T-helper 9 cell (primary cell): ENCODE measurements at regions not wholly inside any gene's neighbourhood (a gene's known extent, or its start where the extent isn't known, plus 50 kb on each side); places are given as distances from the start of the nearest gene placed in this dataset.
"Not testable (repeated sequence)": the region's sequence is repeated elsewhere in the genome, so short reads cannot be mapped to it uniquely, and the experiment has no call there.

ENCODE experiments used
- DNase-seq: peaks from one replicate; pipeline ENCODE4 v3.0.0-alpha.2; 2020

DNA sequence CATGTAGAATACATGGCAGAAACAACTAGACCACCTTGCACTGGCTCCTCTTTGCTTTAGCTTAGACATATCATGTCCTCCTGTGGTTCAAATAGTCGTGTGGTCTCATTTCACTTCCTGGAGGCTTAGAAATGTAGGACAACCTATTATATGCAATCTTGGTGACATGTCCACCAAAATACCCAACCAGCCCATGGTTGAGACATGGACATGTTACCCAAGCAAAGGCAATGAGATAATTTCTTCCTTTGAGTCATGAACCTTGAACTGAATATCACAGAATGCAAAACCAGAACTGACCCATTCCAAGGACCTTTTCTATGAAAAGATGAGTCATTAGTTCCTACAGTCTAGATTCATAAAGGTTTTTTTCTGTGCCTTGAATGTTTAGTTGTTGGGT lies 309.0 kb upstream of the MDFIC2 start:
- no peak for DNase-seq

DNA sequence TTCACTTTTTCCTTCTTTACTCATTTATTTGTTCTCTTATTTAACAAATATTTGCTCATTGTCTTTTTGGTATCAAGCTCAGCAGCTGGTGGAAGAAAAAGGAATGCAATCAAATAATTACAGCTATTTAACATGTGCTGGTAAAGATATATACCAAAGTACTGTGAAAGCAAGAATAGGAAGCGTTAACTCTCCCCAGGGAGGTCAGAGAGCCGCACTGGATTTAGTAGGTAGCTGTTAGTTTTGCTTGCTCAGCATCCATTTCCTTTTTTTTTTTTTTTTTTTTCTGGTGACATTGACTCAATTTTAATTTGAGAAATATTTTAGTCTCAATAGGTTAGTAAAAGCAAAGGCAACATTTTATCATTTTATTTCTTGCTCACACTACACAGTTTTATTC lies 308.5 kb upstream of the MDFIC2 start:
- no peak for DNase-seq

DNA sequence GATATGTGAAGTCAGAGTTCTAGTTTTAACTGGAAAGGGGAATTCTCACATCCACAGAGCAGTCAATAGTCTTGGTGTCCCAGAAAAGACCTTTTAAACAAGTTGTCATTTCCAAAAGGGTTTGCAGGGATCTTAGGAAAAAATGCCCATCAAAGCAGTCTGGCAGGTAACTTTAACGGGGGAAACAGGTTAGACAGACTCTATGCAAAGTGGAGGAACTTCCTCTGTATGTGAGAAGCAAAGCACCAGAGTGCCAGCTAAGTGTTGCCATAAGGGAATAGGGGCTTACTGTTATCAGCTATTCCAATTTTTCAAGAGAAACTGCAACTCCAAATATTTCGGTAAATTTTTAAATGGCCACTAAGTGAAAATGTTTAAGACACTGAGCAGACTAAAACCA lies 307.9 kb upstream of the MDFIC2 start:
- no peak for DNase-seq

DNA sequence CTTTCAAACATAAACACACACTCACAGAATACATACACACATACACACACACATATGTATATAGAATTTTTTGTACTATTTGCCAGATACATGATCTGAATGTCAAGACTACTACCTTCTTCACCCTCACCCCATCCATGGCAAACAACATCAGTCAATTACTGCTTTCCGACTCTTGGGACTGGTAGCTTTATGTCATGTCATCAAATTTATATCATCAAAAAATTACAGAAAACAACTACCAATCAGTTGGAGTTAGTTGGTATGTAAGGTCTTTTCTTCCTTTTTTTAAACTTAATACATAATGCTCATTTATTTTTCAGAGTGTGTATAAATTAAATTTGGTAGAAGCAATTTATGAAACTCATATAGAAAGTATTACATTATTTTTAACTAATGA lies 305.7 kb upstream of the MDFIC2 start:
- DNase-seq = no peak

DNA sequence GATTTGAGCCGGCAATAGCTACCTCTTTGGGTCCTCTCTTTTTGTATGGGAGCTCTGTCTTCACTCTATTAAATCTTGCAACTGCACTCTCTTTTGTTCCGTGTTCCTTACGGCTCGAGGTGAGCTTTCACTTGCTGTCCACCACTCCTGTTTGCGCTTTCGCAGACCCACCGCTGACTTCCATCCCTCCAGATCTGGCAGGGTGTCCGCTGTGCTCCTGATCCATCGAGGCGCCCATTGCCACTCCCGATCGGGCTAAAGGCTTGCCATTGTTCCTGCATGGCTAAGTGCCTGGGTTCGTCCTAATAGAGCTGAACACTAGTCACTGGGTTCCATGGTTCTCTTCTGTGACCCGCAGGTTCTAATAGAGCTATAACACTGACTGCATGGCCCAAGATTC lies 304.9 kb upstream of the MDFIC2 start:
- DNase-seq = not testable (repeated sequence)

DNA sequence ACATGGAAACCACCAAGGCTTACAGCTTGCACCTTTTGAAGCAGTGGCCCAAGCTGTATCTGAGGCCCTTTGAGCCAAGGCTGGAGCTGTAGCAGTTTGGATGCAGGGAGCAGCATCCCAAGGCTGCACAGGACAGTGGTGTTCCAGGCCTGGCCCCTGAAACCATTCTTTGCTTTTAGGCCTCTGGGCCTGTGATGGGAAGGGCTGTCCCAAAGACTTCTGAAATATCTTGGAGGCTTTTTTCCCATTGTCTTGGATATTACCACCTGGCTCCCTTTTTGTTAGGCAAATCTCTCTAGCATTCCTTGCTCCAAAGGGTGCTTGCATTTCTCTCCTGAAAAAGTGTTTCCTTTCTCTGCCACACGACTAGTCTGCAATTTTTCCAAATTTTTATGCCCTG lies 302.8 kb upstream of the MDFIC2 start:
- DNase-seq = no peak

DNA sequence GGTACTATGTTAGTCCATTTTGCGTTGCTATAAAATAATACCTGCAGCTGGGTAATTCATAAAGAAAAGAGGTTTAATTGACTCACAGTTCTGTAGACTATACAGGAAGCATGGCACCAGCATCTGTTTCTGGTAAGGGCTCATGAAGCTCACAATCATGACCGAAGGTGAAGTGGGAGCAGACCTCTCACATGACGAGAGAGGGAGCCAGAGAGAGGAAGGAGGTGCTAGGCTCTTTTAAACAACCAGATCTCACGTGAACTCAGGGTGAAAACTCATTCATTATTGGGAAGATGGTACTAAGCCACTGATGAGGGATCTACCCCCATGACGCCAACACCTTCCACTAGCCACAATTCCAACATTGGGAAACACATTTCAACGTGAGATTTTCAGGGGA lies 301.7 kb upstream of the MDFIC2 start:
- DNase-seq = no peak

DNA sequence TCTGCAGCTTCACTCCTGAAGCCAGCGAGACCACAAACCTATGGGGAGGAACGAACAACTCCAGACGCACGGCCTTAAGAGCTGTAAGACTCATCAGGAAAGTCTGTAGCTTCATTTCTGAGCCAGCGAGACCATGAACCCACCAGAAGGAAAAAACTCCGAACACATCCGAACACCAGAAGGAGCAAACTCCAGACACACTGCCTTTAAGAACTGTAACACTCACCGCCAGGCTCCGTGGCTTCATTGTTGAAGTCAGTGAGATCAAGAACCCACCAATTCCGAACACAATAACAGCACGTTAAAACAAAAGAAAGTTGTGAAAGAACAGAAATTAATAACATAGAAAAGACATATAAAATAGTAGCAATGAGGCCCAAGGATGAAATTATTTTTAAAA lies 300.5 kb upstream of the MDFIC2 start:
- no peak for DNase-seq

DNA sequence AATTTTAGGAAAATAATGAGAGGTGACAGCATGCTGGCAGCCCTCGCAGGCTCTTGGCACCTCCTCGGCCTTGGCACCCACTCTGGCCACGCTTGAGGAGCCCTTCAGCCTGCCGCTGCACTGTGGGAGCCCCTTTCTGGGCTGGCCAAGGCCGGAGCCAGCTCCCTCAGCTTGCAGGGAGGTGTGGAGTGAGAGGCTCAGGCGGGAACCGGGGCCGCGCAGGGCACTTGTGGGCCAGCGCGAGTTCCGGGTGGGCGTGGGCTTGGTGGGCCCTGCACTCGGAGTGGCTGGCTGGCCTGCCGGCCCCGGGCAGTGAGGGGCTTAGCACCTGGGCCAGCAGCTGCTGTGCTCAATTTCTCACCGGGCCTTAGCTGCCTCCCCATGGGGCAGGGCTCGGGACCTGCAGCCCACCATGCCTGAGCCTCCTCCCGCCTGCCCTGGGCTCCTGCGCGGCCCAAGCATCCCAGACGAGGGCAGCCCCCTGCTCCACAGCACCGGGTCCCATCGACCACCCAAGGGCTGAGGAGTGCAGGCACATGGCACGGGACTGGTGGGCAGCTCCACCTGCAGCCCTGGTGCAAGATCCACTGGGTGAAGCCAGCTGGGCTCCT lies 299.3 kb upstream of the MDFIC2 start:
- not testable (repeated sequence) for DNase-seq

DNA sequence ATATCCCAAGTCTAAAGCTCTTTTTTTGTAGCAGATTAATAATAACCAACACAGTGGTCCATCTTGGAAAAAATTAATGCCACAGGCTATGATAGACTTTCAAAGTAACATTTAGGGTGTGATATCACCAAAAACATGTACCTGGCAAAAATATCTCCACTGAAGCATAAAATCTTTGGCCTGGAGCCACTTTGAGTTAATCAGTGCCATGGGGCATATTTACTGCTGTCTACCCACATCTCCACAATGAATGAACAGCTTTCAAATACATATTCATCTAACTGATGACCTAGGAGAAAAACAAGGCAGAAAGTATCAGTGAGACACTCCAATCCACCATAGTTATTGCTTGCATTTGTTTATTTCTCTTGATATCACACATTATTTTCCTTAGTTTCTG lies 296.0 kb upstream of the MDFIC2 start:
- no peak for DNase-seq

DNA sequence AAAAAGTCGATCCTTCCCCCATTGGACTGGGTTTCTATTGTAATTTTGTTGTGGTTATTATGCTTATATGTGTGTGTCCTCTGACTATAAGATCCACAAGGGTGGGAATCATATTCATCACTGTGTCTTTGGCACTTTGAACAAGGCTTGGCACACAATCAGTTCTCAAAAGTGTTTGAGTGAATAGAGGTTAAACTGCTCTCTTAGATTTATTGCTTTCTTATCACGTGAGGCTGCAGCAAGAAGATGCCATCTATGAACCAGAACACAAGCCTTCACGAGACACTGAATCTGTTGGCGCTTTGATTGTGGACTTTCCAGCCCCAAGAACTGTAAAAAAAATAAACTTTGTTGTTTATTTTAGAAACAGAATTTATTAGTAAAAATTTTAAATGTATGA lies 295.0 kb upstream of the MDFIC2 start:
- no peak for DNase-seq

DNA sequence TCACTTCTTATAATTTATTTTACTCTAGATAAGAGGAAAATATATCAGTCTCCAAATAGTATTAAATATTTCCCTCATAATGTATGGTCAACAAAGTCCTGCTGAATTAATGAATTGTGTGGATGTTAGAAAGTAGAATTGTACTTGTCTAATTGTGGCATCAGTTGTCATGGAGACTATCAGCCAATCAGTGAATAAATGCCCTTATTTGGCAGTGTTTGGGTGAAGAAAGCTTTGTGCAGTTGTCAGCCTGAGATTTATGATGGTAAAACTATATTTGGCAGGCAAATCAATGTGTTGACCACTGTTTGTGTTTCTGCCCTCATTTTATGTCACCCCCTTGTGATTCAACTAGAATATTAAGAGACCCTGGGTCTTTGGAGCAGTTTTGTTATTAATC lies 293.6 kb upstream of the MDFIC2 start:
- DNase-seq = no peak

DNA sequence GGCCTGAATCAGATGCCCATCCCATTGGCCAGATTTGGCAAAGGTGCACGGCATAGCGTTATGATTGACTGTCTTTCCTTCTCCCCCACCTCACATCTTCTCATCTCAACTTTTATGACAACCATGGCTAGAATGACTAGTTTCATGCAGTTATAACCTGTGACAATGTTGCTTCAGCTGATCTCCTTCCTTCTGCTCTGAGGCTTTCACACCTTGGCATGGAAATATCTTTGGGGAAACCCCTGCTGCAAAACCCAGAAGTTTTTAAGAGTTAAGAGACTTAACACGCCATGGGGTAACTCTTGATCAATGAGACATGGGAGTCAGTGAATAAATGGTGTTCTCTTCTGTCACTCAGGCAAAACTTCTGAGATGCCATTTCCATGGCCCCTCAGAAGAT lies 290.7 kb upstream of the MDFIC2 start:
- no peak for DNase-seq

DNA sequence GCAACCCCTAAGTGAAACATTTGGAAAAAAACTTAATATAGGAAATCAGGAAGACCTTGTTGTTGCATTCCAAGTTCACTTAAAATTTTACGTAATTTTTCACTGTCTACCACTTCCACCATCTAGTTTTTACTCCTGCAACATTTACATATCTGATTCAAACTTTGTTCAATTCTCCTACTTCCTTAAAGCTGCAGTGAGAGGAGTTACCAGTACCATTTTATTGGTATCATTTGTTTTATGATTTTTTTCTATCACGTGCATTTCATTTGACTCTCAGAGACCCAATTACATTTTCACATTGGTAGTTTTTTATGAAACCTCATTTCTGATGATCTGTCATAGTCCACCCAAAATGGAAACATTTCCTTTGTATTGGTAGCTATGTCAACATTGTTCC lies 284.9 kb upstream of the MDFIC2 start:
- no peak for DNase-seq

DNA sequence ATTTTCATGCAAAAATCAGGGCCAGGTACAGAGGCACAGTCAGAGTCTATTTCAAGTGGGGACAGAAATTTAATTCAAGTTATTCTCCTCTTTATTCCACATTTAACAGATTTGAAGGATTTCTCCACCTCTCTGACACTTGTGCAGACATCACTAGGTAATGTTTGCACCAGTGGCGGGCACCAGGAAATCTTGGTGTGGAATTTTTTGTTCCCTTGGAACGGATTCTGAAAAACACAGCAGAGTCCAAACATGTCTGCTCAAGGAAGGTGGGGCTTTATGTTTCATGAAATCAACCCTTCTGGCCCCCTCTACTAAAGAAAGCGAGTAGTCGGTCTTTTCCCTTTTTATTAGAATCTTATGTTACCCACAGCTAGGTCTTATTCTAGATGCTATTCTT lies 271.2 kb upstream of the MDFIC2 start:
- no peak for DNase-seq

DNA sequence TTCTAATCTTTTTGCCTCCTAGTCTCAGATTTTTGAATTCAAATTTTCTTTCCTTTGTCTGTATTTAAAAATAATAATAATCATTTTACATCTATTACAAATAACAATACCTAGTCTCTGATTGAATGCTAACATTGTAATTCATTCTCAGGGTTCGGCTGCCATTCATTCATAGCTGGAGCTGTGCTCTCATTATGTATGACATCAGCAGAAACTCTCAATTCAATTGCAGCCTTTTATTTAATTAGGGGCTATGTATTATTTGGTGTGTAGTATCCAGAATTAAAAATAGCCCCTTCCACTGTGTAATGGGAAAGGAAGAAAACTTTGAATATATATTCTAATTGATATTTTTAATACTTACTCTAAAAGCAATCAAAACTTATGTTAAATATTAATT lies 270.4 kb upstream of the MDFIC2 start:
- no peak for DNase-seq

DNA sequence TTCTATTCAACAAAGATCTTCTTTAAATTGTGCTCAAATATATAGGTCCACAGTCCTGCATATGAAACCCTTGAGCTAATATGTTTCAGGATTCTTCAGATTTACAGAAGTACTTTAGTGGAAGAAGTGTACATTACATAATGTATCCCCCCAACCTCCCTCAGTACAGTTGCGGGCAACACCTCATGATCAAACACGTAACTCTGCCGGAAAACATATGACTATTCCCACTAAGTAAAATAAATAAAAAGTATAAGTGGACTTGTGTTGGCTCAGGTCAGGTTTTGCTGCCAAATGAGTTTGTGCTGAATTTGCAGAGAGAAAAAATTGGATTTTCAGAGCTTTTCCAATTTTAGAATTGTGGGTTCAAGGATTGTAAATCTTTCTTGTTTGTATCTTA lies 267.6 kb upstream of the MDFIC2 start:
- no peak for DNase-seq

DNA sequence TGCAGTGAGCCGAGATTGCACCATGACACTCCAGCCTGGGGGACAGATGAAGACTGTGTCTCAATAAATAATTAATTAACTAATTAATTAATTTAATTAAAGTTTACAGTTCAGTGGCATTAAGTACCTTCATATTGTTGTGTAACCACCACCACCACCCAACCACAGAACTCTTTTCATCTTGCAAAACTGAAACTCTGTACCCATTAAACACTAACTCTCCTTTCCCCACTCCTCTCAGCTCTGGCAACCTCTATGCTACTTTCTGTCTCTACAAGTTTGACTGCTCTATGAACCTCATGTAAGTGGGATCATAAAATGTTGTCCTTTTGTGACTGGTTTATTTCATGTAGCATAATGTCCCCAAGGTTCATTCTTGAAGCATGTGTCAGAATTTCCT lies 259.3 kb upstream of the MDFIC2 start:
- no peak for DNase-seq

DNA sequence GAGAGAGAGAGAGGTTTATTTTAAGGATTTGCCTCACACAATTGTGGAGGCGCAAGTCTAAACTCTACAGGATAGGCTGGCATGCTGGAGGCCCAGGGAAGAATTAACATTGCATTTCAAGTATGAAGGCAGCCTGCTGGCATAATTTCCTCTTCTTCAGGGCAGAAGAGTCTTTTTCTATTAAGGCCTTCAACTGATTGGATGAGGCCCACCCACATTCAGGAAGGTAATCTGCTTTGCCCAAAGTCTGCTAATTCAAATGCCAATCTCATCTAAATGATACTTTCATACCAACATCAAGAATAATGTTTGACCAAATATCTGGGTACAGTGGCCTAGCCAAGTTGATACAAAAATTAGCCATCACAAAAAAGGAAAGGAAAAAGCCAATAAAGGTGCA lies 258.1 kb upstream of the MDFIC2 start:
- DNase-seq = no peak

DNA sequence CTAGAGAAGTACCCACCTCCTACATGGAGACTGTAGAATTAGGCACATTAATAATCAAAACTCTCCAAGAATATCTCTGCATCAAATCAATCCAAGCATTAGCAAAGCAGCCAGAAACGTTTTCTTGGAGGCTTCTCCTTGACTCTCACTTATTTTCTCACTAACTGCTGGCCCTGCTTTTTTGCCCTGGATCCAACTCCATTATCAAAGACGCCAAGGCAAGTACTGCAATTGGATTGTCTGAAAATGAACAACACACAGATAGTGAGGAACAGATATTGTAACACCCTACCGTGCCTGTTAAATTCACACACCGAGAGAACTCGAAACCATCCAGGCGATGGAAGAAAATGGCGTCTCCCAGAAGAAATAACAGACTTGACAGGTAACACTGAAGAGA lies 256.2 kb upstream of the MDFIC2 start:
- DNase-seq = no peak

DNA sequence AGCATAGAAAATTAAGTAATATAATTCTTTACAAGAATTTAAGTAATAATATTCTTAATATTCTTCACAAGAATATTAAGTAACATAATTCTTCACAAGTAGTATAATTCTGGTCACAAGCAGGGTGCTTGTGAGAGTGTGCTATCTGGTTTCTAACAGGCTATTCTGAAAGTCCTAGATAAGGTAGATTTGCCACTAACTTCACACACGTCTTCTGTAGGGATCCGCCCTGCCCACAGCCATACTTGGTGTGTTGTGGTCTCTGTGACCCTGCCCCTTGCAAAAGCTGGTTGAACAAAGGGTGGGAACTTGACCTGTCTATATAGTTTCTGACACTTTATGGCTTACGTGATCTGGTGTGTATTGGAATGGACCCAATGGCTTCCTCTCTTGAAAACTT lies 253.4 kb upstream of the MDFIC2 start:
- DNase-seq = no peak

DNA sequence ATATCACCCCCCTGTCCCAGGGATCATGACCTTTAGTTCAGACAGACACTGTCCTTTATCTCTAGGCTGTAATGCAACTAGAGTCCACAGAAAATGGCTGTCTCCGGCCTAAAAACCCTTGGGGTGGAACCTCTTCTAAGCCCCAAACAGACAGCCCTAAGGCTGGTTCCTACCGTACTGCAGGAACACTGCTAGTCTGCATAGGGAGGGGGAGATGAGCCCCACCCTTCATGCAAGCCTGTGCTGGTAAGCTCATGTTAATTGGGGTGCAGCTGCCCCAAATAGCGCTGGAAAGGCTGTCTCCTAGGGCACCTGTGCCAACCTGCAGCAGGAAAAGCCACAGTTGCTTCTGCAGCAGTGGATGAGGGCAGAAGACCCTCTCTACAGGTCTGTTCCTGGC lies 252.1 kb upstream of the MDFIC2 start:
- DNase-seq = no peak

DNA sequence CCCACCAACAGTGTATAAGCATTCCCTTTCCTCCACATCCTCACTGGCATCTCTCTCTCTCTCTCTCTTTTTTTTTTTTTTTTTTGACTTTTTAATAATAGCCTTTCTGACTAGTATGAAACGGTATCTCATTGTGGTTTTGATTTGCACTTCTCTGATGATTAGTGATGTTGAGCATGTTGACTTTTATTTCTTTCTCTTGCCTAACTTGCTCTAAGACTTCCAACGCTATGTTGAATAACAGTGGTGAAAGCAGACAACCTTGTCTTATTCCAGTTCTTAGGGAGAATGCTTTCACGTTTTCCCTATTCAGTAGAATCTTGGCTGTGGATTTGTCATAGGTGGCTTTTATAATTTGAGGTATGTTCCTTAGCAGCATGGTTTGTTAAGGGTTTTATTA lies 249.4 kb upstream of the MDFIC2 start:
- DNase-seq = no peak

DNA sequence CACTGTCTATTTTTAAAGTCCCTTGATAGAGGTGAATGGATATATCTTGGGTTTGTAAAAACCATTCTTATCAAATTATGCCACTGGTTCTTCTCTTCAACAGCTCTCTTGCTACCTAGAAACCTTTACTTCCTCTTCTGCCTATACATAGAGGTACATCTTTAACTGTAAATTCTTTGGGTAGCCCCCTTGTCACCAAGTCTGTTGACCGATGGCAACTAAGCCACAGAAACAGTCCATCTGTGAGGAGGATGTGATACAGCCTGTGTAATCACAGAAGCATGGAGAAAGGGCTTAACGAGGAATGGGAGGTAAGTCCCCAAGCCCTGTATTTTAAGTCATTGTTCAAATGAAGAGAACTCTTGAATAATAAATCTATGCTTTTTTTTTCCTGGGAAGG lies 246.5 kb upstream of the MDFIC2 start:
- DNase-seq = no peak

DNA sequence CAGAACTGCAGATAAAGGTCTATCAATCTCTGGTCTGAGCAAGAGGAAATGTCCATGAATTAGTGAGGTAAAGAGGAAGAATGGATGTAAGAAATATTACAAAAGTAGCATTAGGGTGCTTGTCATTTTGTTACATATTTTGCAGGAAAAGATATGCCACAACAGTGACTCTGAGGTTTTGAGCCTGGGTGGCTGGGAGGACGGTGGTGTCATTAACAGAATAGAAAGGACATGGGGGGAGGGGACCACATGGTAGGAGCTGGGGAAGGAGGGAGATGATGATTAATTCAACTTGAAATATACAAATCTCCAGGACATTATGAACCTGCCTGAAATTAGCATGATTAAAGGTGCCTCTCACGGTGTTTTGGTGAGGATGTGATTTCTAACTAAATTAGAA lies 245.5 kb upstream of the MDFIC2 start:
- no peak for DNase-seq

DNA sequence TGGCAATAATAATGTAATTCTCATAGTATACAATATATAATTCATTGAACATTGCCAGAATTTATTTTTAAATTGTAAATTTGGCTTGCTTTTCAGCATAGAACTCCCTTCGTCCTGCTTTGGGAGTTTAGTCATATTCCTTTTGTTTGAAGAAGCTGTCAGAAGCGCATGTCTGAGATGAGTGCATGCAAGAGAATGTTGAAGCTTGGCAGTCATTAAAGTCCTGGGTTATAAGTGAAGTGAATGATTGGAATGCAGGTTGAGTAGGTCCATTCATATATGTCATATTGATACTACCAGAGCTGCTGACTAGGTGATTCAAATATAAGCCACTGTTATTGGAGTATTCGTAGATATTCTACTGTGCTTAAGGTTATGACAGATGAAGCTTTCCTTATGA lies 243.6 kb upstream of the MDFIC2 start:
- no peak for DNase-seq
